ENCODE measurements at regions not wholly inside any gene's neighbourhood (a gene's known extent, or its start where the extent isn't known, plus 50 kb on each side); places are given as distances from the start of the nearest gene placed in this dataset.

- no peak for TF ChIP-seq POLR2AphosphoS5 (IDR thresholded peaks at IDR 0.05)
- no peak for TF ChIP-seq CTCF (IDR thresholded peaks at IDR 0.05)
These were observed 193.3 kb upstream of the SYT1 start for GRCh38 chr12:78671295-78671694.
